Skin of body (tissue), 1 donor: ENCODE measurements at regions not wholly inside any gene's neighbourhood (a gene's known extent, or its start where the extent isn't known, plus 50 kb on each side); places are given as distances from the start of the nearest gene placed in this dataset.
"Not testable (repeated sequence)": the region's sequence is repeated elsewhere in the genome, so short reads cannot be mapped to it uniquely, and the experiment has no call there.

Experiments used
- DNase-seq: peaks from one replicate; lab custom pipeline; 2025; lab: John Stamatoyannopoulos, UW

DNA sequence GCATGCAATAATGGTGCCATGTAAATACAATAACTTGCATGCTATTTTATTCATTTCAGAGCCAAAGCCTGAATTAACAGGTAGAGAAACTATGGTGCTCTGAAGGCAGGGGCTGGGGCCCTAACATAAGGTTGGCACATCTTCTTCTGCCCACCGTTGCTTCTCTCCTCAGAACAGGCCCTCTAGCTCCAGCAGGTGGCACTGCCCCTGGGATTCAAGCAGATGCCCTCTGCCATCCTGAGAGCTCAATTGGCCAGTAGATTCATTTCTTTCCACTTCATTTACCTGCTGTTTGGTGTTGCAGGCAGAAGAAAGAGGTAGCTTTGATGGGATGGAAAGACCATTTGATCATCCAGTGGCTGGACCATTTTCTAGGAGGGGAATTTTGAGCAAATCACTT lies 130.5 kb downstream of the FOXB1 start:
- DNase-seq = no peak

GRCh38 chr15:60135961-60136360 lies 131.8 kb downstream of the FOXB1 start:
- DNase-seq = no peak

- DNase-seq = no peak
Measured at GRCh38 chr15:60137711-60138396, 133.7 kb downstream of the FOXB1 start.

DNA sequence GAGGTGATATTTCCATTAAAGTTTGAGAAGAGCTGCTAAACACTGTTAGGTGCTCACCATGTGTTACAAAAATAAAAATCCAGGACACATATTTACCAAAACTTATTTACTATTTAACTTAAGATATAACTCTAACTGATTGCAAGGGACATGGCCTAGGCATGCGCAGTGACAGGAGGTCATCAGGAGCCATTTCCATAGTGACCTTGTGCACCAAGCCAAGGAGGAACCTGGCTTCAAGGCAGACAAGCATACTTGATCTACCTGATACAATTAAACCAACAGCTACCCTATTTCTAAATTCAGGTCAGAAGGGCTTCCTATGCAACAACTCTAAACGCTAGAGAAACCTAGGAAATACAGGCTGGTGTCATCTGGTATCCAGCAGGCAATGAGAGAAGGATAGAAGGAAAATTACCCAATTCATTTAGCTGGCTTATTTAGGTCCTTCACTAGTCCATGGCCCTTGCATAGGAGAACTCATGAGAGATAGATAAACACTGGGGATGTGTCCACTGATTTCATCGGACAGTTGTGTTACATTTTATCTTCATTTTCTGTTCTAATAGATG lies 134.4 kb downstream of the FOXB1 start:
- DNase-seq = no peak

DNA sequence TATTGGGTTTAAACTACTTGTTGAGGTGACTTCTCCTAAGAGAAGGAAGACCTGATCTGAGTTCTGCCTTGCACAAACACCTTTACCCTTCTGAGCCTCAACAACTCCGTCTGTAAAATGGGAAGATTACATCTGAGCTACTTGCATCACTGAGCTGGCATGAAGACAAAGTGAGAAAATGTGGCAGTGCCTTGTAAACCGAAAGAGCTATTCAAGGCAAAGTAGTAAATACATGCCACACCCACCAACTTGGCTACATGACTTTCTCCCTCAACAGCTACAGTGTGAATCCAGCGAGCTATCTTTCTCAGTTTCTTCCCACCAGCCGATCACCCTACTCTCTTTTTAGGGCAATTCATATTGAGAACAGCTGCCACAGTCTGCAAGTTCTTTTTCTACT lies 148.3 kb downstream of the FOXB1 start:
- DNase-seq = no peak

GRCh38 chr15:60154764-60155325 lies 150.7 kb downstream of the FOXB1 start:
- DNase-seq = no peak

- DNase-seq = no peak
Measured at GRCh38 chr15:60155661-60156060, 151.6 kb downstream of the FOXB1 start.

- no peak for DNase-seq
Measured at GRCh38 chr15:60160909-60161308, 156.8 kb downstream of the FOXB1 start.

GRCh38 chr15:60161704-60162103 lies 157.6 kb downstream of the FOXB1 start:
- no peak for DNase-seq

DNA sequence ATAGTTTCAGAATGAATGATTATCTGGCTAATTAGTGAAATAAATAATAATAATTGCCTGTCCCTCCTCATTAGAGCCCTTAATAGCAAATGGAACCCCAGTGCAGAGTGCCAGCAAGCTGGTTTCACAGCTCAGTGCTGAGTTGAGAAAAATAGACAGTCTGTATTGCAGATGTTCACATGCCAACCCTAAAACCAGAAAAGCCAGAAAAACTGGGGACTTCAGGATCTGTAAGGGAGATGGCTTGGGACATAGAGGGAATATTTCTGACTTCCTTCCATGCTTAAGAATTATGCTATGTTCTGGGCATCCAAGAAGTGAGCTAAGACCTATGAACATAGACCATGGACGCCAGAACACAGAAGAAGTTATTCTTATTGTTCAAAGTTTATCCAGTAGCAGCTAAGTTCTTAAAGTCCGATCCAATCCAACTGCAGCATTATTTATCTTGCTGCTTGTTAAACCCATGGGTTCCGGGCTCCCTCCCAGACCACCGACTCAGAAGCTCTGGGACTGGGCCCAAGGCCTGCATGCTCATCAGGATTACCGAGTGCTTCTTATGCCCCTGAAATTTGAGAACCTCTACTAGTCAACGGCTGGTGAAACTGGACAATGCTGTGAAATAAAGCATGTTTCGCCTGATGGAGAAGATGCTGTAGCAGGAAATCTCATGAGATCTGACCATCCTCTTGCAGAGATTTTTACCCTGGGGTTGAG lies 158.3 kb downstream of the FOXB1 start:
- DNase-seq = no peak

- DNase-seq = no peak
Measured at GRCh38 chr15:60162968-60163355, 158.9 kb downstream of the FOXB1 start.

- DNase-seq = no peak
Measured at GRCh38 chr15:60165111-60165510, 161.0 kb downstream of the FOXB1 start.

- DNase-seq = no peak
Measured at GRCh38 chr15:60172143-60172542, 168.0 kb downstream of the FOXB1 start.

GRCh38 chr15:60179786-60180391 lies 175.8 kb downstream of the FOXB1 start:
- DNase-seq = no peak

- not testable (repeated sequence) for DNase-seq
Measured at GRCh38 chr15:60181957-60182356, 177.8 kb downstream of the FOXB1 start.

DNA sequence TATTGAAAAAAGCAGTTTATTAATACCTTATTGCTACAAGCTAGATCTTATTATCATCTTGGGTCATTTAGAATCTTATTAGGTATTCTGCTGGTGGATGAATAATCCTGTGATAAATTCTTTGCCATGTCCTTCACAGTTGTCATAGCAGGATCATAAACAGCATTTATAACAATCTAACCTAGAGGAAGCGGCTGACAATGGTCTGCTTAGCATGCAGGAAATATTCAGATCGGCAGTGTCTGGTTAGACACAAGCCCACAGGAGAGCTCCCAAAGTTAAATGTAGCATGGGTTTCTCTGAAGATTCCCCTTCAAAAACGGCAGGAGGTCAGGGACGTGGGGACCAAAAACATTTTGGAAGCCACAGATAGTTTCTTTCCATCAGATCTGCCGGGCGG lies 179.3 kb downstream of the FOXB1 start:
- no peak for DNase-seq

DNA sequence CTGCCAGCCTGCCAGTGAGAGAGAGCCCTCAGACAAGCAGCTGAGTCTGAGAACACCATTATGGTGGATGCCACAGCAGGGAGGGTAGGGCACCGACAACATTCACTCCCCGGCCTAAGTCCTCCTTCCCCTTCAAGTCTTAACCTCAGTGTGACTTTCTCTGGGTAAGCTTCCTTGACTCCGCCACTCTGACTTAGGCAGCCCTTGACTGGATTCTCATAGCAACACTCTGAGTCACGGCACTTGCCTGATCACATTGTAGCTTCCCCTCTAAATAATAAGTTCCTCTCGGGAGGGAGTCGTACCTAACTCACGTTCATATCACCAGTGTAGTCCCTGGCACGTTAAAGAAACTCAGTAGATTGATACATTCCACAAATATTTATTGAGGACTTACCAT lies 180.5 kb downstream of the FOXB1 start:
- no peak for DNase-seq

DNA sequence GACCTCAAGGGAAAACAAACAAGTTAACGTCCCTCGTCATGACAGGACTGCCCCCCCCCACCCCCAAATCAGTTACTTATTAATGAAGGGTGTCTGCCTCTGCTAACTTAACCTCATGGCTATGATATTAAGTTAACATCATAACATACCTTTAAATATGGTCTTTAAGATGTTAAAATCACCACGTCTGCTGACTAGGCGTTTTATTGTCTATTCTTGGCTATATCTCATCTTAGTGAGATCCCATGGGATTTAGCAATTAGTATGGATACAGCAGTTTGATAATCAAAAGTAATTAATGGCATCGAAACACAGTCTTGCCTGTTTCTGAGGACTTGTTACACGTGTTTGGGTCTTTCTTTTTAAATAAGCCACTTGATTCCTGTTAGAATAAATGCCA lies 186.9 kb downstream of the FOXB1 start:
- DNase-seq = no peak

- DNase-seq = peak; percentile 33
Measured at GRCh38 chr15:60191821-60192220, 187.7 kb downstream of the FOXB1 start.

DNA sequence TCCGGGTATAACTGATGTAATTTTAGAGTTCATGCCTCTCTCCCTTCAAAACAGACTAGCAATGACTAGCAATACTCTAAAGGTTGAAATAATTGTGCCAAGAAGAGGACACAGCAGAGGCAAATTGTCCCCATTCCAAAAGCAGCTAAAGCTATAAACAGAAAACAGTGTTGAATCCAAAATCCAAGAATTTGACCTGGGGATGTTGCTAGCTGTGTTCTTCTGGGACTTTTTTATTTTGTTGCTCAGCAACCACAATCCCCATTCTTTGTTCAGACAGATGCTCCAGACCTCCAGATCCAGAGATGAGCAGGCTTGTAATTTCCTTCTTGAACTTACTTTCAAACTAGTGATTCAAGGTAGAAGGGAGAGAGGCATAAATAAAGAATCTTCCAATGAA lies 191.5 kb downstream of the FOXB1 start:
- DNase-seq = no peak

- no peak for DNase-seq
Measured at GRCh38 chr15:60204131-60204885, 193.5 kb downstream of the ANXA2 start.
